Fibroblast of villous mesenchyme (primary cell): ENCODE measurements at regions not wholly inside any gene's neighbourhood (a gene's known extent, or its start where the extent isn't known, plus 50 kb on each side); places are given as distances from the start of the nearest gene placed in this dataset.

Experiments used
- DNase-seq: peaks from one replicate; pipeline ENCODE4 v3.0.0-alpha.2; 2010; ENCODE audit warnings: low read depth
- H3K4me3 ChIP-seq: 2 replicates; pipeline ENCODE4 v1.5.1; 2011; ENCODE audit warnings: low read depth, mild to moderate bottlenecking, low read length
- CTCF ChIP-seq: IDR thresholded peaks from 2 replicates; pipeline ENCODE4 v1.5.1; 2012; ENCODE audit warnings: low read depth, mild to moderate bottlenecking, low read length; ENCODE audit not compliant: insufficient read depth

GRCh38 chr7:25726781-25727311, 425.2 kb upstream of the NFE2L3 start:
- no peak for DNase-seq
- no peak overlapping the region for H3K4me3 ChIP-seq
- no peak for TF ChIP-seq CTCF

- no peak for TF ChIP-seq CTCF
- no peak for DNase-seq
- no peak overlapping the region for H3K4me3 ChIP-seq
Measured at GRCh38 chr7:25727446-25727845, 424.6 kb upstream of the NFE2L3 start.

GRCh38 chr7:25727876-25728275, 424.1 kb upstream of the NFE2L3 start:
- DNase-seq: no peak
- no peak for TF ChIP-seq CTCF
- no peak overlapping the region for H3K4me3 ChIP-seq

- TF ChIP-seq CTCF: no peak
- H3K4me3 ChIP-seq: no peak overlapping the region
- no peak for DNase-seq
Measured at GRCh38 chr7:25731068-25731845, 420.7 kb upstream of the NFE2L3 start.

- H3K4me3 ChIP-seq: no peak overlapping the region
- DNase-seq: no peak
- no peak for TF ChIP-seq CTCF
Measured at GRCh38 chr7:25731846-25732245, 420.2 kb upstream of the NFE2L3 start.

GRCh38 chr7:25732766-25733217, 419.2 kb upstream of the NFE2L3 start:
- no peak for DNase-seq
- H3K4me3 ChIP-seq: no peak overlapping the region
- no peak for TF ChIP-seq CTCF

GRCh38 chr7:25735674-25736242, 416.2 kb upstream of the NFE2L3 start:
- TF ChIP-seq CTCF: no peak

More at GRCh38 chr7:25735674-25736242, 416.2 kb upstream of the NFE2L3 start:
- no peak overlapping the region for H3K4me3 ChIP-seq
- no peak for DNase-seq
